GM12864 (cell line): ENCODE measurements at regions not wholly inside any gene's neighbourhood (a gene's known extent, or its start where the extent isn't known, plus 50 kb on each side); places are given as distances from the start of the nearest gene placed in this dataset.

Experiments
- DNase-seq: peaks from one replicate; pipeline ENCODE4 v3.0.0-alpha.2; 2011; ENCODE audit warnings: low read depth
- H3K4me3 ChIP-seq: 2 replicates; pipeline ENCODE4 v1.5.1; 2011; ENCODE audit warnings: mild to moderate bottlenecking, low read depth, low read length, control low read depth
- CTCF ChIP-seq: IDR thresholded peaks from 2 replicates; pipeline ENCODE4 v1.5.1; 2011; ENCODE audit warnings: low read depth, mild to moderate bottlenecking, moderate library complexity, low read length, control low read depth, inconsistent platforms; ENCODE audit errors: missing control alignments

GRCh38 chr13:80469105-80469852, 128.4 kb upstream of the SPRY2 start:
- DNase-seq, result no peak
- TF ChIP-seq CTCF, result no peak
- no peak overlapping the region for H3K4me3 ChIP-seq

GRCh38 chr13:80465321-80465720, 124.4 kb upstream of the SPRY2 start:
- no peak for DNase-seq
- no peak for TF ChIP-seq CTCF
- H3K4me3 ChIP-seq, result no peak overlapping the region

- no peak for TF ChIP-seq CTCF
- no peak overlapping the region for H3K4me3 ChIP-seq
- DNase-seq, result no peak
These were observed 122.9 kb upstream of the SPRY2 start for GRCh38 chr13:80463673-80464352.

- no peak overlapping the region for H3K4me3 ChIP-seq
- TF ChIP-seq CTCF, result no peak
- no peak for DNase-seq
These were observed 121.6 kb upstream of the SPRY2 start for GRCh38 chr13:80462567-80462966.

- TF ChIP-seq CTCF, result no peak
- no peak overlapping the region for H3K4me3 ChIP-seq
- no peak for DNase-seq
These were observed 121.1 kb upstream of the SPRY2 start for GRCh38 chr13:80462037-80462436.

GRCh38 chr13:80458543-80458942, 117.6 kb upstream of the SPRY2 start:
- TF ChIP-seq CTCF, result no peak
- no peak overlapping the region for H3K4me3 ChIP-seq
- DNase-seq, result no peak

- no peak for DNase-seq
- TF ChIP-seq CTCF, result no peak
- H3K4me3 ChIP-seq, result no peak overlapping the region
These were observed 113.3 kb upstream of the SPRY2 start for GRCh38 chr13:80454245-80454644.
